ENCODE measurements at regions not wholly inside any gene's neighbourhood (a gene's known extent, or its start where the extent isn't known, plus 50 kb on each side); places are given as distances from the start of the nearest gene placed in this dataset.

GRCh38 chr1:193850745-193851144 lies 664.3 kb upstream of the B3GALT2 start:
- no peak for DNase-seq (ENCODE audit: low read depth in 1 of 2, low spot score in 1 of 2)
- H3K4me2 ChIP-seq: no peak overlapping the region
- H3K4me1 ChIP-seq: no peaks in the 10 kb centered on the region
- POLR2A ChIA-PET: no interaction called here
- no peak for FAIRE-seq
- no peak for ATAC-seq
- TF ChIP-seq REST (IDR thresholded peaks at IDR 0.05): no peak
- no peak for TF ChIP-seq KDM5A (IDR thresholded peaks at IDR 0.05)
- TF ChIP-seq EHF (CRISPR knock-in tag; IDR thresholded peaks at IDR 0.05): no peak
- no peak for TF ChIP-seq ZSCAN20 (CRISPR knock-in tag; IDR thresholded peaks at IDR 0.05)
- no peak for TF ChIP-seq NPAS2 (CRISPR knock-in tag; IDR thresholded peaks at IDR 0.05; ENCODE audit: borderline replicate concordance)
- TF ChIP-seq POLR2AphosphoS2 (conservative IDR thresholded peaks at IDR 0.05; ENCODE audit: low read length): no peak
- no peak for TF ChIP-seq FOXS1 (CRISPR knock-in tag; IDR thresholded peaks at IDR 0.05)
- TF ChIP-seq JUN (IDR thresholded peaks at IDR 0.05): no peak
- no peak for TF ChIP-seq HEYL (CRISPR knock-in tag; IDR thresholded peaks at IDR 0.05)
- TF ChIP-seq MYC (IDR thresholded peaks at IDR 0.05; ENCODE audit: borderline replicate concordance, low read length): no peak
- TF ChIP-seq ZFP36 (IDR thresholded peaks at IDR 0.05; ENCODE audit: borderline replicate concordance, partially characterized antibody): no peak
- no peak for TF ChIP-seq JUNB (IDR thresholded peaks at IDR 0.05)
- TF ChIP-seq, protein P1, sequence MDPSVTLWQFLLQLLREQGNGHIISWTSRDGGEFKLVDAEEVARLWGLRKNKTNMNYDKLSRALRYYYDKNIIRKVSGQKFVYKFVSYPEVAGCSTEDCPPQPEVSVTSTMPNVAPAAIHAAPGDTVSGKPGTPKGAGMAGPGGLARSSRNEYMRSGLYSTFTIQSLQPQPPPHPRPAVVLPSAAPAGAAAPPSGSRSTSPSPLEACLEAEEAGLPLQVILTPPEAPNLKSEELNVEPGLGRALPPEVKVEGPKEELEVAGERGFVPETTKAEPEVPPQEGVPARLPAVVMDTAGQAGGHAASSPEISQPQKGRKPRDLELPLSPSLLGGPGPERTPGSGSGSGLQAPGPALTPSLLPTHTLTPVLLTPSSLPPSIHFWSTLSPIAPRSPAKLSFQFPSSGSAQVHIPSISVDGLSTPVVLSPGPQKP (IDR thresholded peaks at IDR 0.05; ENCODE audit: low read depth, low read length): no peak
- TF ChIP-seq EHMT2 (IDR thresholded peaks at IDR 0.05; ENCODE audit: low read depth): no peak
- no peaks in the 10 kb centered on the region for H3K9me3 ChIP-seq
- H3K27ac ChIP-seq: no peak overlapping the region
- CTCF ChIA-PET: interaction anchor here (1.3 kb wide), 1 partner anchor 13 kb away, joined by 3 read pairs; no protein-coding TSS in a partner anchor
- H3K4me3 ChIP-seq: no peak overlapping the region
- WGBS (ENCODE audit: missing lambda C conversion rate): 36% methylated on average over 2 of the region's 2 CpGs

GRCh38 chr1:193846876-193847604 lies 660.6 kb upstream of the B3GALT2 start:
- ChIA-PET CTCF (no interaction called here), POLR2A (no interaction called here)
- TF ChIP-seq RFX5 (IDR thresholded peaks at IDR 0.05) (no peak), EHMT2 (IDR thresholded peaks at IDR 0.05; ENCODE audit: low read depth) (no peak), SREBF2 (IDR thresholded peaks at IDR 0.05) (no peak), JUN (IDR thresholded peaks at IDR 0.05) (no peak), BHLHE40 (IDR thresholded peaks at IDR 0.05; ENCODE audit: low read depth, low read length) (no peak)
- TF ChIP-seq, protein P2, sequence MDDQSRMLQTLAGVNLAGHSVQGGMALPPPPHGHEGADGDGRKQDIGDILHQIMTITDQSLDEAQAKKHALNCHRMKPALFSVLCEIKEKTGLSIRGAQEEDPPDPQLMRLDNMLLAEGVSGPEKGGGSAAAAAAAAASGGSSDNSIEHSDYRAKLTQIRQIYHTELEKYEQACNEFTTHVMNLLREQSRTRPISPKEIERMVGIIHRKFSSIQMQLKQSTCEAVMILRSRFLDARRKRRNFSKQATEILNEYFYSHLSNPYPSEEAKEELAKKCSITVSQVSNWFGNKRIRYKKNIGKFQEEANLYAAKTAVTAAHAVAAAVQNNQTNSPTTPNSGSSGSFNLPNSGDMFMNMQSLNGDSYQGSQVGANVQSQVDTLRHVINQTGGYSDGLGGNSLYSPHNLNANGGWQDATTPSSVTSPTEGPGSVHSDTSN (IDR thresholded peaks at IDR 0.05): no peak
- TF ChIP-seq, protein P3, sequence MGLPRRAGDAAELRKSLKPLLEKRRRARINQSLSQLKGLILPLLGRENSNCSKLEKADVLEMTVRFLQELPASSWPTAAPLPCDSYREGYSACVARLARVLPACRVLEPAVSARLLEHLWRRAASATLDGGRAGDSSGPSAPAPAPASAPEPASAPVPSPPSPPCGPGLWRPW (IDR thresholded peaks at IDR 0.05): no peak

More at GRCh38 chr1:193846876-193847604, 660.6 kb upstream of the B3GALT2 start:
- 91% methylated on average over 2 of the region's 2 CpGs for WGBS (ENCODE audit: missing lambda C conversion rate)
- Histone ChIP-seq H3K4me3 (no peak overlapping the region), H3K9me3 (no peaks in the 10 kb centered on the region), H3K4me2 (no peak overlapping the region), H3K4me1 (no peaks in the 10 kb centered on the region), H3K27ac (no peak overlapping the region)
- DNase-seq (ENCODE audit: low read depth in 1 of 2, low spot score in 1 of 2): no peak
- FAIRE-seq: no peak
- no peak for ATAC-seq

All from A549 (cell line).